Large intestine (tissue), 3 donors: ENCODE measurements at regions not wholly inside any gene's neighbourhood (a gene's known extent, or its start where the extent isn't known, plus 50 kb on each side); places are given as distances from the start of the nearest gene placed in this dataset.
A peak's percentile ranks its signal among the peaks of the same experiment; 100 is the strongest.

Experiments used
- DNase-seq, 2 donors: peaks; one replicate each; pipeline versions ENCODE4 v3.0.0 to v3.0.0-alpha.2; 2013
- H3K27ac ChIP-seq: one replicate; pipeline ENCODE4 v1.5.1; 2013; ENCODE audit warnings: low read length
- H3K27me3 ChIP-seq: 2 replicates; pipeline ENCODE4 v1.6.1; 2013; ENCODE audit warnings: low read length; ENCODE audit not compliant: control insufficient read depth, insufficient read depth
- H3K36me3 ChIP-seq: 2 replicates; pipeline ENCODE4 v1.6.1; 2013; ENCODE audit warnings: low read length; ENCODE audit not compliant: control insufficient read depth, insufficient read depth
- H3K4me1 ChIP-seq: one replicate; pipeline ENCODE4 v1.6.1; 2013; ENCODE audit warnings: low read length; ENCODE audit not compliant: control insufficient read depth, insufficient read depth
- H3K4me3 ChIP-seq: one replicate; pipeline ENCODE4 v1.5.1; 2013; ENCODE audit warnings: low read length
- H3K9me3 ChIP-seq: one replicate; pipeline ENCODE4 v1.6.1; 2013; ENCODE audit warnings: mild to moderate bottlenecking, low read depth, low read length, moderate library complexity; ENCODE audit not compliant: control insufficient read depth
- WGBS: methylation state at CpG from one replicate; pipeline ENCODE4 v1.1.5; 2013; ENCODE audit warnings: low lambda C conversion rate; ENCODE audit not compliant: insufficient coverage; 5-methylcytosine and 5-hydroxymethylcytosine counted together

DNA sequence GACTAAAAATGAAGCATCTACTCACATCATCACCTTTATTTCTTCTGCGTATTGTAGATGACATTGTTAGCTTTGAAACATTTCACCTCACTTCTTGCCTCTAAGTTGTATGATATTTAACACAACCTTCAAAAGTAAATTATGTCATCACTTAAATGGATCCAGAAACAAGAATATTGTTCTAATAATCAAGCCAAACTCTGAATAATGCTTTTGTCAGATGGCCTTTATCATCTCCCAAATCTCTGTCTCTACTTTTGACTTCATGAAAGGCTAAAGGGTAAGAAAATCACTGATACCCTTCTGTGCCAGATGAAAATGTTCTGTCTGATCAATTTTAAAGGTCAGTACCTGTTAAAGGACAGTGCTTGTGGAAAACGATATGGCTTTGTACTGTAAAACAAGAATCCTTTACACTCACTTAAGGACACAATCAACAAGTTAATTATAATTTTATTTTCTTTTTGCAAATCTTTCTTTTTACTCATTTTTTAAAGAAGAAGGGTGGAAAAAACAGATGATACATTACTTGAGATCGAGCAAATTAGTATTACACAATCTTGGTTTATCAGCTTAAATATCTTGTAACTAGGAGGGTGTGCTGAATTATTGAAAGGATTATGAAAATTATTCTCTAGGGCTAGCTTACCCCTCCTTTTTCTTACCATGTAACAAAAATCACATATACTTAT lies 309.4 kb upstream of the IGFBP3 start:
- H3K9me3 ChIP-seq: no peaks in the 10 kb centered on the region
- no peaks in the 10 kb centered on the region for H3K36me3 ChIP-seq
- no peaks in the 10 kb centered on the region for H3K4me1 ChIP-seq
- WGBS: 80% methylated on average over 1 of the region's 3 CpGs
- H3K27ac ChIP-seq: no peak overlapping the region
- H3K27me3 ChIP-seq: no peaks in the 10 kb centered on the region
- DNase-seq: no peak
- no peak overlapping the region for H3K4me3 ChIP-seq

GRCh38 chr7:46229409-46229808 lies 308.3 kb upstream of the IGFBP3 start:
- Histone ChIP-seq H3K4me1 (no peaks in the 10 kb centered on the region), H3K27ac (no peak overlapping the region), H3K4me3 (no peak overlapping the region), H3K27me3 (no peaks in the 10 kb centered on the region), H3K9me3 (no peaks in the 10 kb centered on the region), H3K36me3 (no peaks in the 10 kb centered on the region)
- WGBS: no CpG with 5 or more reads among the region's 4 CpGs
- no peak for DNase-seq

DNA sequence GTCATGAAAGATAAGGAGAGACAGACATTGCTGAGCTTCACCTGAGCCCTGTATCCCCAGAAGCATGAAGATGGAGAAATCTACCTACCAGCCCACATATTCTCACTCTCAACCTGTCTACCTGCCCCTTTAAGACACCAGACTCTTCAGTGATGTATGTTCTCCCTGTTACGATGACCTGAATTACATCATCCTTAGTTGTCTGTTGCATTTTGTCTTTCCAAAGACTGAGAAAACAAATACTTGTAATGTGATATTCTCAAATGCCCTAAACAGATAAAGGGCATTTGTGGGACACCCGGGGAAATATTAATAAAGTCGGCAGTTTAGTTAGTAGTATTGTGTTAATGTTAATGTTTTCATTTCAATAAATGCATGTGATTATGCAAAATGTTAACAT lies 305.8 kb upstream of the IGFBP3 start:
- no peaks in the 10 kb centered on the region for H3K36me3 ChIP-seq
- H3K9me3 ChIP-seq: no peaks in the 10 kb centered on the region
- no peak for DNase-seq
- H3K4me3 ChIP-seq: no peak overlapping the region
- no peaks in the 10 kb centered on the region for H3K4me1 ChIP-seq
- H3K27ac ChIP-seq: no peak overlapping the region
- 80% methylated on average over 1 of the region's 3 CpGs for WGBS
- no peaks in the 10 kb centered on the region for H3K27me3 ChIP-seq

DNA sequence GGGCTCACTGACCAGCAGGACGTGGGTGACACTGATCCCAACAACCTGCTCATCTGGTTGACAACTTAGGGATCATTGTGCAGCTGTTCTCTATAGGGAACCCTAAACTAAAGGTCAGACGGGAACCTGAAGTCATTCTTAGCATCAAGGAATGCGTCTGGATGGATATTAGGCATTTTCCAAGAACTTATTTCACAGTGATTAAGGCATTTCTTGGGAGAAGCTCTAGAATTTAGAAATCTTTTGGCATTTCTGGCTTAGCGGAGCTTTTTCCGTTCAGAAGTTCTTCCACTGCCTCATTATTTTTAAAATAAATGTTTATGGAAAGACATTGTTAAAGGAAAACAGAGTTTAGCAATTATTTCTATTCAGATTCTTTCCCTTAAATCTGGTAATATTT lies 303.3 kb upstream of the IGFBP3 start:
- no CpG with 5 or more reads among the region's 5 CpGs for WGBS
- Histone ChIP-seq H3K27ac (no peak overlapping the region), H3K4me1 (no peaks in the 10 kb centered on the region), H3K4me3 (no peak overlapping the region), H3K27me3 (no peaks in the 10 kb centered on the region), H3K36me3 (no peaks in the 10 kb centered on the region), H3K9me3 (no peaks in the 10 kb centered on the region)
- no peak for DNase-seq

- H3K36me3 ChIP-seq: no peaks in the 10 kb centered on the region
- no peaks in the 10 kb centered on the region for H3K9me3 ChIP-seq
- no CpG with 5 or more reads among the region's 7 CpGs for WGBS
- DNase-seq: no peak
- H3K27ac ChIP-seq: no peak overlapping the region
- peaks cover 7% of the 10 kb centered on the region for H3K4me1 ChIP-seq
- H3K4me3 ChIP-seq: no peak overlapping the region
- no peaks in the 10 kb centered on the region for H3K27me3 ChIP-seq
Observed at GRCh38 chr7:46220066-46220630, 299.1 kb upstream of the IGFBP3 start.

DNA sequence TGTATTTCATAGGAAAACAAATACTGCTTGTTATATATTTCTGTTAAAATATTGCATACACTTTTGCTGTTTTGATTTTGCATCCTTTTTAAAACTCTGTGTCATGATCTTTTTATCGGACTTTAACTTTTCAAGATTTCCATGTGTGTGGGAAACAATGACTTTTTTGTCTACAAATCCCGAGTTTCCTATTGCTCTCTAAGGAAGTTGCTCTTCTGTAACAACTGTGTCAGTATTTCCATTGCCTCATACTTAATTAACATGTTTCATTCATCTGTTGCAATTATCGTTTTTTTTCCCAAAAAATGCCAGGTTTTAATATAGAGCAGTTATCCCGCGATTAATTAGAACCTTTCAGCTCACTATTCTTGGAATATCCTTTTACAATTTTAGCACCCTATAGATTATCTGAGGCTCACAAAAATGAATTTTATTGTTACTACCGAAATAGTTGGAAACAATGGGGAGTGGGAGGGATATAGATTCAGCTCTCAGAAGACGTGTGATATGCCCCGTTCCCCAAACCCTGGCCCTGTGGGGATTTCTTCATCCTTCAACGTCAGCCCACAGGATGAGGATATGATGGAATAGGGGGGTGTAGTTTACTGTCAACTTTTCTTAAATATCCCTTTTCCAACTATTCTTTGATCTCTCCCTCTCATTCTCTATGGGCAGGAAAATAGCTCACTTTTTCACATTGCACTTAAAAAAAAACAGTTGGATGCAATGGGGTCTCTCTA lies 297.6 kb upstream of the IGFBP3 start:
- Histone ChIP-seq H3K27ac (no peak overlapping the region), H3K4me1 (peaks cover 10% of the 10 kb centered on the region), H3K36me3 (no peaks in the 10 kb centered on the region), H3K4me3 (no peak overlapping the region), H3K9me3 (no peaks in the 10 kb centered on the region), H3K27me3 (no peaks in the 10 kb centered on the region)
- no peak for DNase-seq
- WGBS: 85% methylated on average over 4 of the region's 9 CpGs

DNA sequence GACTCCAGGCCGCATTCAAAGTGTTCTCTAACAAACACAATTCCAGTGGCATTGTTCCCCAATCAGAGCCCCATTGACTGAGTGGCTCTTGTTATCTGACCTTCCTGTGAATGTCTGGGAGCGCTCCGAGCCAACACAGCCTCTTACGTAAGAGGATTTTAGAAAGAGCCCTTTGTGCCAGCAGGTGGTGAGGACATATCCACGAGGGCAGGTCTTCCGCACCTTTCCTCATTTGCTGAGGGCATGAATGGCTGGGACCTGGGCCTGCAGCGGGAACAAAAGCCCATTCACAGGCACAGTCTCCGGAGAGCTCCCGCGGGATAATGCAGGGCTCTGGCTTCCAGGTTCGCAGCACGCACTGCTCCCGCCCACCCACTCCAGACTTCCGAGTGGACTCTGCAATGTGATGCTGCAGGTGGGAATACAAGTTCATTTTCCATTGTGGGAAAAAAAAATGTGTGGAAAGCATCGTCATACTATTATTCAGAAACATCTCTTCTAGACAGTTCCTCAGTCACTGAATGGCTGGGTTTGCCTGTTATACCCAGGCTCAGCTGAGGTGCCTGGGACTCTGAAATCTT lies 295.0 kb upstream of the IGFBP3 start:
- Histone ChIP-seq H3K9me3 (no peaks in the 10 kb centered on the region), H3K4me1 (peaks cover 10% of the 10 kb centered on the region), H3K36me3 (no peaks in the 10 kb centered on the region), H3K27me3 (no peaks in the 10 kb centered on the region), H3K27ac (peak overlapping the region; percentile 44), H3K4me3 (no peak overlapping the region)
- DNase-seq: peak; percentile 35 to 64
- no CpG with 5 or more reads among the region's 15 CpGs for WGBS

GRCh38 chr7:46214526-46214925 lies 293.5 kb upstream of the IGFBP3 start:
- H3K27ac ChIP-seq: no peak overlapping the region
- no peak for DNase-seq
- H3K27me3 ChIP-seq: no peaks in the 10 kb centered on the region
- no peaks in the 10 kb centered on the region for H3K9me3 ChIP-seq
- no peak overlapping the region for H3K4me3 ChIP-seq
- peaks cover 10% of the 10 kb centered on the region for H3K4me1 ChIP-seq
- no peaks in the 10 kb centered on the region for H3K36me3 ChIP-seq
- no CpG with 5 or more reads among the region's 1 CpG for WGBS

GRCh38 chr7:46213154-46213537 lies 292.1 kb upstream of the IGFBP3 start:
- no peak overlapping the region for H3K4me3 ChIP-seq
- no peak overlapping the region for H3K27ac ChIP-seq
- no CpG with 5 or more reads among the region's 2 CpGs for WGBS
- H3K36me3 ChIP-seq: no peaks in the 10 kb centered on the region
- no peak for DNase-seq
- no peaks in the 10 kb centered on the region for H3K27me3 ChIP-seq
- H3K4me1 ChIP-seq: peaks cover 15% of the 10 kb centered on the region
- H3K9me3 ChIP-seq: no peaks in the 10 kb centered on the region

GRCh38 chr7:46212425-46213153 lies 291.5 kb upstream of the IGFBP3 start:
- Histone ChIP-seq H3K9me3 (no peaks in the 10 kb centered on the region), H3K36me3 (no peaks in the 10 kb centered on the region), H3K4me3 (no peak overlapping the region), H3K27me3 (no peaks in the 10 kb centered on the region), H3K4me1 (peaks cover 19% of the 10 kb centered on the region), H3K27ac (no peak overlapping the region)
- no peak for DNase-seq
- no CpG with 5 or more reads among the region's 8 CpGs for WGBS
